Thyroid gland (tissue), 4 donors: ENCODE measurements at regions not wholly inside any gene's neighbourhood (a gene's known extent, or its start where the extent isn't known, plus 50 kb on each side); places are given as distances from the start of the nearest gene placed in this dataset.

Experiments used
- CTCF ChIP-seq, 6 experiments: fragments of 200-600 bp in 3 of 6; fragments of 450-650 bp in 3 of 6; sonication (generic) in 3 of 6; IDR thresholded peaks; one replicate each; pipeline ENCODE4 v1.5.1; 2016 to 2019; ENCODE audit warnings: antibody characterized with exemption in 6 of 6, mild to moderate bottlenecking in 2 of 6, inconsistent platforms in 1 of 6, moderate library complexity in 1 of 6
- POLR2A ChIP-seq, 2 donors: fragments of 450-650 bp; IDR thresholded peaks; one replicate each; pipeline ENCODE4 v1.6.1; 2017; ENCODE audit warnings: antibody characterized with exemption in 2 of 2, mild to moderate bottlenecking in 2 of 2, moderate library complexity in 1 of 2

GRCh38 chr7:94174375-94174774 lies 170.2 kb upstream of the BET1 start:
- TF ChIP-seq CTCF (IDR thresholded peaks at IDR 0.05) (no peak), POLR2A (IDR thresholded peaks at IDR 0.05) (no peak)
